Hematopoietic multipotent progenitor cell treated with erythropoietin and hydrocortisone succinate and interleukin-3 and kit ligand, for 6 days (in vitro differentiated cells): ENCODE measurements at regions not wholly inside any gene's neighbourhood (a gene's known extent, or its start where the extent isn't known, plus 50 kb on each side); places are given as distances from the start of the nearest gene placed in this dataset.
"Not testable (repeated sequence)": the region's sequence is repeated elsewhere in the genome, so short reads cannot be mapped to it uniquely, and the experiment has no call there.

Source experiments
- DNase-seq: peaks from one replicate; pipeline ENCODE4 v3.0.0-alpha.2; 2015

GRCh38 chrX:55981603-55982002, 250.6 kb upstream of the KLF8 start:
- no peak for DNase-seq

- no peak for DNase-seq
Observed at GRCh38 chrX:55996649-55997048, 235.5 kb upstream of the KLF8 start.

GRCh38 chrX:56000174-56000573, 232.0 kb upstream of the KLF8 start:
- no peak for DNase-seq

GRCh38 chrX:56000729-56001128, 231.4 kb upstream of the KLF8 start:
- no peak for DNase-seq

- DNase-seq = no peak
Observed at GRCh38 chrX:56025872-56026571, 206.1 kb upstream of the KLF8 start.

GRCh38 chrX:56026815-56027214, 205.3 kb upstream of the KLF8 start:
- DNase-seq = no peak

- DNase-seq = no peak
Observed at GRCh38 chrX:56029188-56029587, 203.0 kb upstream of the KLF8 start.

- DNase-seq = no peak
Observed at GRCh38 chrX:56029691-56030090, 202.5 kb upstream of the KLF8 start.

- no peak for DNase-seq
Observed at GRCh38 chrX:56031409-56031808, 200.7 kb upstream of the KLF8 start.

GRCh38 chrX:56033495-56034180, 198.5 kb upstream of the KLF8 start:
- DNase-seq = no peak

- DNase-seq = not testable (repeated sequence)
Observed at GRCh38 chrX:56052673-56053330, 179.4 kb upstream of the KLF8 start.

- DNase-seq = no peak
Observed at GRCh38 chrX:56057325-56057724, 174.8 kb upstream of the KLF8 start.

- DNase-seq = no peak
Observed at GRCh38 chrX:56066016-56066415, 166.1 kb upstream of the KLF8 start.

- DNase-seq = no peak
Observed at GRCh38 chrX:56068274-56068758, 163.8 kb upstream of the KLF8 start.

GRCh38 chrX:56069299-56069931, 162.7 kb upstream of the KLF8 start:
- DNase-seq = no peak

- no peak for DNase-seq
Observed at GRCh38 chrX:56089376-56089775, 142.8 kb upstream of the KLF8 start.

GRCh38 chrX:56099271-56099670, 132.9 kb upstream of the KLF8 start:
- DNase-seq = no peak

GRCh38 chrX:56107320-56107719, 124.8 kb upstream of the KLF8 start:
- DNase-seq = no peak

GRCh38 chrX:56113785-56114436, 118.2 kb upstream of the KLF8 start:
- DNase-seq = no peak

GRCh38 chrX:56114437-56114787, 117.7 kb upstream of the KLF8 start:
- DNase-seq = no peak

GRCh38 chrX:56120242-56120641, 111.9 kb upstream of the KLF8 start:
- DNase-seq = no peak

GRCh38 chrX:56125946-56126345, 106.2 kb upstream of the KLF8 start:
- DNase-seq = peak; percentile 4

GRCh38 chrX:56130031-56130430, 102.1 kb upstream of the KLF8 start:
- DNase-seq = no peak
